CD4-positive, alpha-beta memory T cell (primary cell): ENCODE measurements at regions not wholly inside any gene's neighbourhood (a gene's known extent, or its start where the extent isn't known, plus 50 kb on each side); places are given as distances from the start of the nearest gene placed in this dataset.
"Not testable (repeated sequence)": the region's sequence is repeated elsewhere in the genome, so short reads cannot be mapped to it uniquely, and the experiment has no call there.

ENCODE experiments used
- CTCF ChIA-PET: fragments of 350-600 bp; sonication (Branson Sonifier 250); formaldehyde crosslinking; loops from one replicate; lab custom pipeline; 2021; ENCODE audit warnings: inconsistent platforms; ENCODE audit not compliant: partially characterized antibody; lab: Charles Lee
- POLR2A ChIA-PET: fragments of 350-600 bp; sonication (Branson Sonifier 250); formaldehyde crosslinking; loops from one replicate; lab custom pipeline; 2021; ENCODE audit not compliant: partially characterized antibody; lab: Charles Lee
- DNase-seq, 5 donors: peaks; one replicate each; pipeline versions ENCODE4 v3.0.0 to v3.0.0-alpha.2; 2020 to 2022; ENCODE audit warnings: mixed read lengths in 1 of 5
- H3K27ac ChIP-seq: one replicate; pipeline ENCODE4 v1.7.0; 2013; ENCODE audit warnings: low read depth, low read length
- H3K27me3 ChIP-seq: 2 replicates; pipeline ENCODE4 v1.7.0; 2013; ENCODE audit warnings: mild to moderate bottlenecking, low read length, moderate library complexity; ENCODE audit not compliant: insufficient read depth
- H3K36me3 ChIP-seq: 2 replicates; pipeline ENCODE4 v1.7.0; 2013; ENCODE audit warnings: mild to moderate bottlenecking, low read length, moderate library complexity; ENCODE audit not compliant: insufficient read depth
- H3K4me1 ChIP-seq: 2 replicates; pipeline ENCODE4 v1.7.0; 2013; ENCODE audit warnings: mild to moderate bottlenecking, low read length, moderate library complexity; ENCODE audit not compliant: insufficient read depth
- H3K4me3 ChIP-seq, 2 donors: one replicate each; pipeline ENCODE4 v1.7.0; 2013; ENCODE audit warnings: low read length in 2 of 2, mild to moderate bottlenecking in 1 of 2
- H3K9me3 ChIP-seq, 2 donors: one replicate each; pipeline ENCODE4 v1.7.0; 2013; ENCODE audit warnings: low read length in 2 of 2, control low read depth in 1 of 2; ENCODE audit not compliant: control insufficient read depth in 1 of 2
- H3K27ac Mint-ChIP-seq, 7 donors: one replicate each; pipeline ENCODE4 v1.8.0; 2020 to 2021; ENCODE audit warnings: mixed read lengths in 7 of 7, mild to moderate bottlenecking in 6 of 7, inconsistent platforms in 3 of 7, moderate library complexity in 3 of 7
- H3K27me3 Mint-ChIP-seq, 2 donors: one replicate each; pipeline ENCODE4 v1.8.0; 2020 to 2021; ENCODE audit warnings: mixed read lengths in 2 of 2
- H3K36me3 Mint-ChIP-seq, 2 donors: one replicate each; pipeline ENCODE4 v1.8.0; 2020 to 2021; ENCODE audit warnings: mixed read lengths in 2 of 2, inconsistent platforms in 1 of 2, mild to moderate bottlenecking in 1 of 2
- H3K4me1 Mint-ChIP-seq, 4 donors: one replicate each; pipeline ENCODE4 v1.8.0; 2020 to 2021; ENCODE audit warnings: mixed read lengths in 4 of 4, mild to moderate bottlenecking in 1 of 4
- H3K4me3 Mint-ChIP-seq, 8 donors: one replicate each; pipeline ENCODE4 v1.8.0; 2020 to 2021; ENCODE audit warnings: mixed read lengths in 8 of 8, mild to moderate bottlenecking in 7 of 8, moderate library complexity in 6 of 8, inconsistent platforms in 3 of 8
- H3K9me3 Mint-ChIP-seq, 8 donors: one replicate each; pipeline ENCODE4 v1.8.0; 2020 to 2021; ENCODE audit warnings: mixed read lengths in 8 of 8, mild to moderate bottlenecking in 5 of 8, inconsistent platforms in 3 of 8, moderate library complexity in 1 of 8
- intact Hi-C: fragments of 100-400 bp; cut with micrococcal nuclease; formaldehyde crosslinking; loops from one replicate; pipeline ENCODE4 v1.15.1; 2023

DNA sequence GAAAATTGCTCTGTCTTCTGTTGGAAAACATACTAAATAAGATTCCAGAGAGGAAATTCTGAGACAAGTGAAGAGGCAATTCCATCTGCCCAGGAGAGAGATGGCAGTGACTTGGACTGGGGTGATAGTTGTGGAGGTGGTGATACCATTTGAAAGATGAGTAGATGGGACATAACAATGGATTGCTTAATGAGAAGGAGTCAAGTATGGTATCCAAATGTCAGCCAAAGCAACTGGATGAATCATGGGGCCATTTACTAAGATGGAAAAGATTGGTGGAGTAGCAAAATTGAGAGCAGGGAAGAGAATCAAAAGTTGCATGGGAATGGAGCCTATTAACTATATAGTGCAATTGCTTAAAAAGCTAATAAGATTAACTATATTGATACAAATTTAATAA, 222.1 kb downstream of the ETAA1 start:
- Histone ChIP-seq H3K27me3 (no peaks in the 10 kb centered on the region), H3K36me3 (no peaks in the 10 kb centered on the region), H3K9me3 (no peaks in the 10 kb centered on the region), H3K27ac (no peak overlapping the region), H3K4me1 (no peaks in the 10 kb centered on the region), H3K4me3 (no peak overlapping the region)
- ChIA-PET POLR2A (no interaction called here), CTCF (no interaction called here)
- Mint-ChIP-seq H3K36me3 (no peaks in the 10 kb centered on the region), H3K27me3 (no peaks in the 10 kb centered on the region), H3K4me3 (no peak overlapping the region), H3K27ac (no peak overlapping the region), H3K4me1 (no peaks in the 10 kb centered on the region), H3K9me3 (peaks cover 0 to 4% (median 0%) of the 10 kb centered on the region in 8 donors)
- intact Hi-C loops, result no loop called here
- DNase-seq, result no peak

DNA sequence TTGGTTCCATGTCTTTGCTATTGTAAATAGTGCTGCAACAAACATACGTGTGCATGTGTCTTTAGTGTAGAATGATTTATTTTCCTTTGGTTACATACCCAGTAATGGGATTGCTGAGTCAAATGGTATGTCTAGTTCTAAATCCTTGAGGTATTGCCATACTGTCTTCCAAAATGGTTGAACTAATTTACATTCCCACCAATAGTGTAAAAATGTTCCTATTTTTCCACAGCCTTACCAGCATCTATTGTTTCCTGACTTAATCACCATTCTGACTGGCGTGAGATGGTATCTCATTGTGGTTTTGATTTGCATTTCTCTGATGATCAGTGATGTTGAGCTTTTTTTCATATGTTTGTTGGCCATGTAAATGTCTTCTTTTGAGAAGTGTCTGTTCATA, 226.6 kb downstream of the ETAA1 start:
- CTCF ChIA-PET, result interaction anchor here (1.2 kb wide), 1 partner anchor 14 kb away, joined by 3 read pairs; no protein-coding TSS in a partner anchor
- H3K4me1 Mint-ChIP-seq, intact Hi-C loops, DNase-seq, H3K4me1 ChIP-seq, H3K27me3 ChIP-seq, H3K27me3 Mint-ChIP-seq, H3K9me3 ChIP-seq, H3K4me3 Mint-ChIP-seq, H3K36me3 ChIP-seq, H3K4me3 ChIP-seq, H3K27ac ChIP-seq, H3K27ac Mint-ChIP-seq, H3K36me3 Mint-ChIP-seq, POLR2A ChIA-PET: not testable (repeated sequence)
- peaks cover 0 to 11% (median 0%) of the 10 kb centered on the region in 8 donors for H3K9me3 Mint-ChIP-seq

DNA sequence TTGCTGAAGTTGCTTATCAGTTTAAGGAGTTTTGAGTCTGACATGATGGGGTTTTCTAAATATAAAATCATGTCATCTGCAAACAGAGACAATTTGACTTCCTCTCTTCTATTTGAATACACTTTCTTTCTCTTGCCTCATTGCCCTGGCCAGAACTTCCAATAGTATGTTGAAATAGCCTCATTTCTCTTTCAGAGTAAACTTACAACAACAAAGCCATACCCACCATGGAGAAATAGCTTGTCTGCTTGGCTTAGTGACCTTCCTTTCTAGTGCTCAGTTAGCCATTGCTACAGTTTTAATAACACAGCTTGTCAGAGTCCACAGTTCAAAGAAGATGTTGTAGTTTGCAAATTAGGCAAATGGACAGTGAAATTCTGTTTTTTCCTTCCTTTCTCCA, 228.0 kb downstream of the ETAA1 start:
- CTCF ChIA-PET, result no interaction called here
- H3K4me1 Mint-ChIP-seq, result no peaks in the 10 kb centered on the region
- H3K27ac Mint-ChIP-seq, result no peak overlapping the region
- Histone ChIP-seq H3K27ac (no peak overlapping the region), H3K27me3 (no peaks in the 10 kb centered on the region), H3K4me3 (no peak overlapping the region), H3K9me3 (no peaks in the 10 kb centered on the region), H3K4me1 (no peaks in the 10 kb centered on the region), H3K36me3 (no peaks in the 10 kb centered on the region)
- no peak overlapping the region for H3K4me3 Mint-ChIP-seq
- peaks cover 0 to 11% (median 0%) of the 10 kb centered on the region in 8 donors for H3K9me3 Mint-ChIP-seq
- intact Hi-C loops, result no loop called here
- no peaks in the 10 kb centered on the region for H3K36me3 Mint-ChIP-seq
- POLR2A ChIA-PET, result no interaction called here
- DNase-seq, result no peak
- peaks cover 0 to 2% of the 10 kb centered on the region in 2 donors for H3K27me3 Mint-ChIP-seq

DNA sequence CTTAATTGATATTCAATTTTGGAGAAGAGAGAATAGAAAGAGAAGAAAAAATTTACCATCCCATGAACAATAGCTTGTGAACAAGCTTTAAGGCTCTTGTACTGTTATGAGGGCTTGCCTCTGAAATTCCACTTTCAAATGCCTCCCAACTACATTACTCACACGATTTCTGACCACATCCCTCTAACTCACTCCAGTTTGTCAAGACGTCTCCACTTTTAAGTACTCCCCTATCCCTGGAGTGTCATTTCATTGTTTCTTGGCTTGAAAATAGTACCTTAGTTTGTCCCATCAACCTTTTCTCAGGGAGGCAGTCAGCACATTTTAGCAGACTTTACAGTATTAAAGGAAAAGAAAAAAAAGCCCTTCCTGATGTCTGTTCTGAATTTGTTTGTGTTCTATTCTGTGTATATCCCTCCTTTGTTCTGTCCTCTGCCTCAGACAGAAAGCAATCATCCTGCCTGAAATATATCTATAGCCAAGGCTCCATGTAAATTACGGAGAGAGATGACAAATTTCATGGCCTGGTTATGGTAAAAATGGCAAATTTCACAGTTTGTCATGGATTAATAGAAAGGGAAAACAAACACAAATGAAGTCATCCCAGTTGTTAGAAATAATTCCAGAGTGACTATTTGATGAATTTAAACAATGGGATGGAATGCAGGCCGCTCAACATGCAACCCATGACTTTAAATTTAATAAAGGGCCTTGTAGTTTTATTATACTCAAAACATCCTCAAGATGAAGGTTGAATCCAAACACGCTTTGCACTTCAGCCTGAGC, 228.8 kb downstream of the ETAA1 start:
- Mint-ChIP-seq H3K4me3 (no peak overlapping the region), H3K27ac (no peak overlapping the region), H3K4me1 (no peaks in the 10 kb centered on the region), H3K9me3 (peaks cover 0 to 11% (median 0%) of the 10 kb centered on the region in 8 donors), H3K36me3 (no peaks in the 10 kb centered on the region), H3K27me3 (peaks cover 0 to 2% of the 10 kb centered on the region in 2 donors)
- CTCF ChIA-PET, result no interaction called here
- H3K27me3 ChIP-seq, result no peaks in the 10 kb centered on the region
- H3K36me3 ChIP-seq, result no peaks in the 10 kb centered on the region
- no peaks in the 10 kb centered on the region for H3K9me3 ChIP-seq
- no peak overlapping the region for H3K4me3 ChIP-seq
- H3K4me1 ChIP-seq, result no peaks in the 10 kb centered on the region
- DNase-seq, result no peak
- POLR2A ChIA-PET, result no interaction called here
- intact Hi-C loops, result no loop called here
- H3K27ac ChIP-seq, result no peak overlapping the region

DNA sequence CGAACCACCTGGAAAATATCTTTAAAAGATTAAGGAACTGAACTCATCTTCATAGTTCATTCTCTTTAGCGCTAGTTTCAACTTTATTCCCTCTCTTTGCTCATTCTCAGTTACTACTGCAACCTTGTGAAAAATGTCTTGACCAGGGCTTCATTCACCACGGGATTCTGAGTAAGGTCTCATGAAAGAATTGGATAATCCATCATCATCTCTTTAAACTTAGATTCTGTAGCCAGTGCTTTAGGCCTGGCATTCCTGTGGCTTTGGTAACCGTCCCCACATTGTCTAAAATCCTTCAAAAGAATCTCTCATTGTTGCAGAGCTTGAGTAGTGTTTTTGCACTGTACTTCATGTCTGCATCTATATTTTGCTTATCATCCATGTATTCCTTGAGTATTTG, 229.5 kb downstream of the ETAA1 start:
- Mint-ChIP-seq H3K27me3 (peaks cover 0 to 2% of the 10 kb centered on the region in 2 donors), H3K4me3 (no peak overlapping the region), H3K27ac (no peak overlapping the region), H3K9me3 (peaks cover 0 to 11% (median 0%) of the 10 kb centered on the region in 8 donors), H3K36me3 (no peaks in the 10 kb centered on the region), H3K4me1 (no peaks in the 10 kb centered on the region)
- no peaks in the 10 kb centered on the region for H3K4me1 ChIP-seq
- no peaks in the 10 kb centered on the region for H3K27me3 ChIP-seq
- no peak overlapping the region for H3K27ac ChIP-seq
- no peak for DNase-seq
- ChIA-PET CTCF (no interaction called here), POLR2A (no interaction called here)
- H3K4me3 ChIP-seq, result no peak overlapping the region
- no peaks in the 10 kb centered on the region for H3K36me3 ChIP-seq
- intact Hi-C loops, result no loop called here
- no peaks in the 10 kb centered on the region for H3K9me3 ChIP-seq

DNA sequence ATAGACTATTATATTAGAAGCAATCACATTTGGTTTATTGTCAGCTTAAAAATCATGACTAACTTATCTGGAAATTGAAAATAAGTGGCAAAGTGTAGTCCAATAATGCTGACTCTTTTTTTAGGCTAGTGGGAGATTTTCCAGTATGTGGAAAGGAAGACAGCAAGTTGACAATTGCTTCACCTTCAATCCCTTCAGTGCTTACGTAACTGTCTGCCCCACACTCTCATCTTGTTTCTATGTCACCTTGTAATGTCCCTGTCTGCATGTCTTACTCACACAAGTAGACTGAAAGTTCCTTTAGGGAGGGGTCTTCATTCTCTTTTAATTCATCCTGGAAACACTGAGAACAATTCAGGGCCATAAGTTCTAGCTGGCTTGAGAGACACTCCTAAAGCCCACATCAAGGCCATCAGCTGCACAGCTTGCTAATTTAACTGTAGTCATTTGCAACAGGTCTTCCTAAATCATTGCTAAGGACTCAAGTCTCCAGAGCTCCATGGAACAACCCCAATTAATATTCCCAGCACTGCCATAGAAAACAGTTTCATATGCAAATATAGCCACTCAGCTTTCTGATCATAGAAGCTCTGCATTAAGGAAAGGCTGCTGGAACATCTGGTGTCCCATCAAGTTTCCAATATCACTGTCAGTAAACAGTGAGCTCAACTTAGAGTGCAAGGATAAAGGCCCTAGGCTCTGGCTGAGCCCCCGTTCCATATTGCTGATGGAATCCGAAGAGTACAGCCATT, 230.5 kb downstream of the ETAA1 start:
- no peak overlapping the region for H3K4me3 Mint-ChIP-seq
- ChIA-PET CTCF (no interaction called here), POLR2A (no interaction called here)
- peaks cover 0 to 2% of the 10 kb centered on the region in 2 donors for H3K27me3 Mint-ChIP-seq
- intact Hi-C loops, result no loop called here
- Histone ChIP-seq H3K27me3 (no peaks in the 10 kb centered on the region), H3K36me3 (no peaks in the 10 kb centered on the region), H3K4me1 (no peaks in the 10 kb centered on the region), H3K4me3 (no peak overlapping the region), H3K9me3 (no peaks in the 10 kb centered on the region), H3K27ac (no peak overlapping the region)
- no peak overlapping the region for H3K27ac Mint-ChIP-seq
- H3K36me3 Mint-ChIP-seq, result no peaks in the 10 kb centered on the region
- H3K4me1 Mint-ChIP-seq, result no peaks in the 10 kb centered on the region
- peaks cover 0 to 8% (median 0%) of the 10 kb centered on the region in 8 donors for H3K9me3 Mint-ChIP-seq
- DNase-seq, result no peak

DNA sequence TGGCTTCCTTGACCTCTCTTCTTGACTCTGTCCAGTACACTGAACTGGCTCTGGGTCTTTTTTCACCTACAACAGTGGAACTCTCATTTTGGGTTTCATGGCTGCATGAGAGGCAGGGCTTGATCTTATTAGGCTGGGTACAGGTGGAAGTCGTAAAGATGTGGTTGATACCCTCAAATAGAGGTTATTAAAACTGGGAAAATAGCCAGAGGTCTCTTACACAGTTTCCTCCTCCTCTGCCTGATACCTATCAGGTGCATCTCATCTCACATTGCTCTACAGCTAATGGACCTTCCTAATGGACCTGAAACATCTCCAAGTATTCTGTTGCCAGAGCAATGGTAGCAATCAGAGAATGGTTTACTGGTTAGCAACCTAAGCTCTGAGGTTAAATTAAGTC, 231.8 kb downstream of the ETAA1 start:
- Histone ChIP-seq H3K27me3 (no peaks in the 10 kb centered on the region), H3K4me3 (no peak overlapping the region), H3K4me1 (no peaks in the 10 kb centered on the region), H3K27ac (no peak overlapping the region), H3K36me3 (no peaks in the 10 kb centered on the region), H3K9me3 (no peaks in the 10 kb centered on the region)
- peaks cover 0 to 2% of the 10 kb centered on the region in 2 donors for H3K27me3 Mint-ChIP-seq
- CTCF ChIA-PET, result no interaction called here
- no peak overlapping the region for H3K4me3 Mint-ChIP-seq
- POLR2A ChIA-PET, result no interaction called here
- intact Hi-C loops, result no loop called here
- H3K9me3 Mint-ChIP-seq, result peaks cover 0 to 8% (median 0%) of the 10 kb centered on the region in 8 donors
- no peak for DNase-seq
- no peaks in the 10 kb centered on the region for H3K36me3 Mint-ChIP-seq
- no peaks in the 10 kb centered on the region for H3K4me1 Mint-ChIP-seq
- H3K27ac Mint-ChIP-seq, result no peak overlapping the region
